MM.1S (cell line): ENCODE measurements at regions not wholly inside any gene's neighbourhood (a gene's known extent, or its start where the extent isn't known, plus 50 kb on each side); places are given as distances from the start of the nearest gene placed in this dataset.

Experiments used
- CTCF ChIP-seq: fragments of 300-600 bp; sonication (generic); IDR thresholded peaks from 2 replicates; pipeline ENCODE4 v1.5.1; 2016; ENCODE audit warnings: antibody characterized with exemption, low read length, mixed read lengths
- EZH2 ChIP-seq: fragments of 300-600 bp; sonication (generic); optimal IDR thresholded peaks from 2 replicates; pipeline ENCODE3; 2017; ENCODE audit warnings: low read depth, mild to moderate bottlenecking, antibody characterized with exemption, low read length, mixed read lengths

GRCh38 chr4:184907216-184907615 lies 81.4 kb upstream of the ACSL1 start:
- no peak for TF ChIP-seq EZH2
- TF ChIP-seq CTCF: peak; percentile 14; the same call in 1 of the 2 replicates
